Activated CD4-positive, alpha-beta T cell treated with anti-CD3 and anti-CD28 coated beads, Interleukin-2, amount 50 U/mL, for 24 hours (primary cell): ENCODE measurements at regions not wholly inside any gene's neighbourhood (a gene's known extent, or its start where the extent isn't known, plus 50 kb on each side); places are given as distances from the start of the nearest gene placed in this dataset.
"Not testable (repeated sequence)": the region's sequence is repeated elsewhere in the genome, so short reads cannot be mapped to it uniquely, and the experiment has no call there.

Source experiments
- DNase-seq, 2 donors: peaks; one replicate each; pipeline ENCODE4 v3.0.0-alpha.2; 2020; ENCODE audit warnings: low read depth in 1 of 2, low spot score in 1 of 2

- DNase-seq = no peak
Observed at GRCh38 chr6:9236443-9236842, 801.1 kb upstream of the SLC35B3 start.

GRCh38 chr6:9233686-9234085, 798.3 kb upstream of the SLC35B3 start:
- DNase-seq = no peak

GRCh38 chr6:9233226-9233625, 797.9 kb upstream of the SLC35B3 start:
- DNase-seq = no peak

- no peak for DNase-seq
Observed at GRCh38 chr6:9225441-9225871, 790.1 kb upstream of the SLC35B3 start.

- no peak for DNase-seq
Observed at GRCh38 chr6:9224539-9224938, 789.2 kb upstream of the SLC35B3 start.

GRCh38 chr6:9213717-9214116, 778.4 kb upstream of the SLC35B3 start:
- DNase-seq = not testable (repeated sequence)

GRCh38 chr6:9208966-9209365, 773.6 kb upstream of the SLC35B3 start:
- DNase-seq = no peak

GRCh38 chr6:9205645-9206044, 770.3 kb upstream of the SLC35B3 start:
- no peak for DNase-seq

- no peak for DNase-seq
Observed at GRCh38 chr6:9204171-9204570, 768.8 kb upstream of the SLC35B3 start.

GRCh38 chr6:9200712-9201111, 765.4 kb upstream of the SLC35B3 start:
- DNase-seq = no peak

GRCh38 chr6:9197726-9198125, 762.4 kb upstream of the SLC35B3 start:
- DNase-seq = no peak

- DNase-seq = no peak
Observed at GRCh38 chr6:9195322-9195721, 760.0 kb upstream of the SLC35B3 start.

- no peak for DNase-seq
Observed at GRCh38 chr6:9192405-9192909, 757.1 kb upstream of the SLC35B3 start.

- no peak for DNase-seq
Observed at GRCh38 chr6:9186148-9186547, 750.8 kb upstream of the SLC35B3 start.

- no peak for DNase-seq
Observed at GRCh38 chr6:9178071-9178470, 742.7 kb upstream of the SLC35B3 start.

GRCh38 chr6:9173229-9173628, 737.9 kb upstream of the SLC35B3 start:
- DNase-seq = no peak

GRCh38 chr6:9172096-9172495, 736.8 kb upstream of the SLC35B3 start:
- DNase-seq = no peak

GRCh38 chr6:9168669-9169068, 733.3 kb upstream of the SLC35B3 start:
- no peak for DNase-seq

- DNase-seq = no peak
Observed at GRCh38 chr6:9161731-9162130, 726.4 kb upstream of the SLC35B3 start.

- no peak for DNase-seq
Observed at GRCh38 chr6:9159051-9159450, 723.7 kb upstream of the SLC35B3 start.

GRCh38 chr6:9155836-9156235, 720.5 kb upstream of the SLC35B3 start:
- DNase-seq = no peak

GRCh38 chr6:9143140-9143539, 707.8 kb upstream of the SLC35B3 start:
- no peak for DNase-seq

- no peak for DNase-seq
Observed at GRCh38 chr6:9140951-9141460, 705.7 kb upstream of the SLC35B3 start.

- DNase-seq = no peak
Observed at GRCh38 chr6:9140172-9140571, 704.8 kb upstream of the SLC35B3 start.
